ENCODE measurements at regions not wholly inside any gene's neighbourhood (a gene's known extent, or its start where the extent isn't known, plus 50 kb on each side); places are given as distances from the start of the nearest gene placed in this dataset.

DNA sequence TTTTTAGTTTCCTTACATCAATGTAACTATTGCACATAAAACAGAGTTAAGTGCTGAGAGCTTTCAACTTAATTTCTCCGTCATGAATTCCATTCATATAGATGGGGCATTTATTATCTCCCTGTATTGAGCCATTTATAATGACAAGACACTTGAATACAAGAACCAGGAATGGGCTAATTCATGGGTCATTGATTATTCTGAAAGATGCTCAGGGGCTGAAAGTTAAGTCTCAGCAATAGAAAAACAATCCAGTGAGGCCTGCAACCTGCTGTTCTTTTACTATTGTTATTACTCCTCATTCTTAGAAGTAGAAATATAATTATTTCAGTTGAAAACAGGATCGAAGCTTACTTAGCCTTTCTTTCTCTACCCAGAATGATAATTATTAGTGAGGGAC lies 307.7 kb downstream of the MMUT start:
- TF ChIP-seq, protein P1, sequence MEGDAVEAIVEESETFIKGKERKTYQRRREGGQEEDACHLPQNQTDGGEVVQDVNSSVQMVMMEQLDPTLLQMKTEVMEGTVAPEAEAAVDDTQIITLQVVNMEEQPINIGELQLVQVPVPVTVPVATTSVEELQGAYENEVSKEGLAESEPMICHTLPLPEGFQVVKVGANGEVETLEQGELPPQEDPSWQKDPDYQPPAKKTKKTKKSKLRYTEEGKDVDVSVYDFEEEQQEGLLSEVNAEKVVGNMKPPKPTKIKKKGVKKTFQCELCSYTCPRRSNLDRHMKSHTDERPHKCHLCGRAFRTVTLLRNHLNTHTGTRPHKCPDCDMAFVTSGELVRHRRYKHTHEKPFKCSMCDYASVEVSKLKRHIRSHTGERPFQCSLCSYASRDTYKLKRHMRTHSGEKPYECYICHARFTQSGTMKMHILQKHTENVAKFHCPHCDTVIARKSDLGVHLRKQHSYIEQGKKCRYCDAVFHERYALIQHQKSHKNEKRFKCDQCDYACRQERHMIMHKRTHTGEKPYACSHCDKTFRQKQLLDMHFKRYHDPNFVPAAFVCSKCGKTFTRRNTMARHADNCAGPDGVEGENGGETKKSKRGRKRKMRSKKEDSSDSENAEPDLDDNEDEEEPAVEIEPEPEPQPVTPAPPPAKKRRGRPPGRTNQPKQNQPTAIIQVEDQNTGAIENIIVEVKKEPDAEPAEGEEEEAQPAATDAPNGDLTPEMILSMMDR (IDR thresholded peaks at IDR 0.05; ENCODE audit: insufficient read depth, low read length, poor library complexity, severe bottlenecking) = no peak

DNA sequence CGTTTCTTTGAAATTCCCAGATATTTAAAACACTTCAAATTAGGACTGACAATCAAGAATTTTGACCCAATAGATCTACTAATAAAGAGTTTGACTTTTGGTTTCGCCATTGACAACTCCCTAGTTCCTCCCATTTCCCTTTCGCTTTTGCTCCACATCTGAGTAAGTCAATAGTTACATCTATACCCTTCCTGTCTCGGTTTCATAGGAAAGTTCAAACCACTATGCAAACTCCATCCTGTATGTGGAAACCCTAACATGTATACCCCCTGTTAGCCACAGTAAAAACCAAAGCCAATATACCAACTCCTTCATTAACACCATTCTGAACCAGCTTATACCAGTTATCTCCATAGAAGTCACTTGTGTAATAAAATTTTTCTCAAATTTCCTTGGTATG lies 311.1 kb downstream of the MMUT start:
- Histone ChIP-seq H3K4me3 (replicated peaks; ENCODE audit: low read depth, low read length) (no peak overlapping the region), H3K36me3 (ENCODE audit: control insufficient read depth, insufficient read depth, low read length) (no peaks in the 10 kb centered on the region)

More for the DNA sequence above, 307.7 kb downstream of the MMUT start:
- no peak for DNase-seq (ENCODE audit: extremely low read depth, insufficient read length)
- Histone ChIP-seq H3K4me3 (replicated peaks; ENCODE audit: low read depth, low read length) (no peak overlapping the region), H3K27me3 (replicated peaks; ENCODE audit: control insufficient read depth, insufficient read depth, low read length) (no peaks in the 10 kb centered on the region), H3K36me3 (ENCODE audit: control insufficient read depth, insufficient read depth, low read length) (no peaks in the 10 kb centered on the region)

DNA sequence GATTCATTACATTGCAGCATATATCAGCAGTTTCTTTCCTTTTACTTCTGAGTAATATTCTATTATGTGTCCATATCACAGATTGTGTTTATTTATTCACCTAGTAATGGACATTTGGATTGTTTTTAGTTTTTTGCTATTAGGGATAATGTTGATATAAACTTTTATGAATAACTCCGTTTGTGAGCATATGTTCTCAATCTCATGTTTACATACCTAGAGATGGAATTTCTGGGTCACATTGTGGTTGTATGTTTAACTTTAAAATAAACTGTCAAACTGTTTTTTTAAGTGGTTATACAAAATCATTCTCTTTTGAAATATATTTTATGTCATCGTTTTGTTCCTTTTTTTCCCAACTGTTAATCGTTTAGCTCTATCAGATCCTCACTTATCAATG lies 311.6 kb downstream of the MMUT start:
- no peaks in the 10 kb centered on the region for H3K27me3 ChIP-seq (replicated peaks; ENCODE audit: control insufficient read depth, insufficient read depth, low read length)
- TF ChIP-seq, protein P1 (IDR thresholded peaks at IDR 0.05; ENCODE audit: insufficient read depth, low read length, poor library complexity, severe bottlenecking) = no peak
- DNase-seq (ENCODE audit: extremely low read depth, insufficient read length) = no peak
- no peaks in the 10 kb centered on the region for H3K36me3 ChIP-seq (ENCODE audit: control insufficient read depth, insufficient read depth, low read length)
- H3K4me3 ChIP-seq (replicated peaks; ENCODE audit: low read depth, low read length) = no peak overlapping the region

More for the DNA sequence above, 311.1 kb downstream of the MMUT start:
- TF ChIP-seq, protein P1 (IDR thresholded peaks at IDR 0.05; ENCODE audit: insufficient read depth, low read length, poor library complexity, severe bottlenecking) = no peak
- H3K27me3 ChIP-seq (replicated peaks; ENCODE audit: control insufficient read depth, insufficient read depth, low read length) = no peaks in the 10 kb centered on the region
- no peak for DNase-seq (ENCODE audit: extremely low read depth, insufficient read length)

DNA sequence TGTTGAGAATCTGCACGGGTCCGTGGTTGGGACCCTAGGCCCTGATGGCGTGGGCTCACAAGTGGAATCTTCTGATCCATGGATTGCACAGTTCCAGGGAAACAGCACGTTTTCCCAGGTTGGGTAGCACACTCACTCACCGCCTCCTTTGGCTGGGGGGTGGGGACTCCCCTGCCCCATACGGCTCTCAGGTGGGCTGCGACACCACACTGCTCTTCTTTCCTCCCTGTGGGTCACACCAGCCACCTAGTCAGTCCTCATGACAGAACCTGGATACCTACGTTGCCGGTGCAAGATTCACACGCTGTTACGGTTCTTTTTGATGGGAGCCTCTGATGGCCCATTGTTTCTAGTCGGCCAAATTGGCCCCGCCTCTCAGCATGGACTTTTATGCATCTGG lies 312.0 kb downstream of the MMUT start:
- no peak for DNase-seq (ENCODE audit: extremely low read depth, insufficient read length)
- TF ChIP-seq, protein P1 (IDR thresholded peaks at IDR 0.05; ENCODE audit: insufficient read depth, low read length, poor library complexity, severe bottlenecking) = no peak

DNA sequence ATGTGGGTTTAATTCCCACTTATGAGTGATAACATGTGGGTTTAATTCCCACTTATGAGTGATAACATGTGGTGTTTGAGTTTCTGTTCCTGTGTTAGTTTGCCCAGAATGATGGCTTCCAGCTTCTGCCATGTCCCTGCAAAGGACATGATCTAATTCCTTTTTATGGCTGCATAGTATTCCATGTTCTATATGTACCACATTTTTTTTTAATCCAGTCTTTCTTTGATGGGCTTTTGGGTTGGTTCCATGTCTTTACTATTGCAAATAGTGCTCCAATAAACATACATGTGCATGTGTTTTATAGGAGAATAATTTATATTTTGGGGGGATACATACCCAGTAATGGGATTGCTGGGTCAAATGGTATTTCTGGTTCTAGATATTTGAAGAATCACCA lies 317.8 kb downstream of the MMUT start:
- Histone ChIP-seq H3K27me3 (replicated peaks; ENCODE audit: control insufficient read depth, insufficient read depth, low read length) (no peaks in the 10 kb centered on the region), H3K36me3 (ENCODE audit: control insufficient read depth, insufficient read depth, low read length) (no peaks in the 10 kb centered on the region), H3K4me3 (replicated peaks; ENCODE audit: low read depth, low read length) (no peak overlapping the region)
- TF ChIP-seq, protein P1 (IDR thresholded peaks at IDR 0.05; ENCODE audit: insufficient read depth, low read length, poor library complexity, severe bottlenecking) = no peak
- DNase-seq (ENCODE audit: extremely low read depth, insufficient read length) = no peak

More for the DNA sequence above, 312.0 kb downstream of the MMUT start:
- no peaks in the 10 kb centered on the region for H3K27me3 ChIP-seq (replicated peaks; ENCODE audit: control insufficient read depth, insufficient read depth, low read length)
- no peak overlapping the region for H3K4me3 ChIP-seq (replicated peaks; ENCODE audit: low read depth, low read length)
- no peaks in the 10 kb centered on the region for H3K36me3 ChIP-seq (ENCODE audit: control insufficient read depth, insufficient read depth, low read length)
